ENCODE measurements at regions not wholly inside any gene's neighbourhood (a gene's known extent, or its start where the extent isn't known, plus 50 kb on each side); places are given as distances from the start of the nearest gene placed in this dataset.

DNA sequence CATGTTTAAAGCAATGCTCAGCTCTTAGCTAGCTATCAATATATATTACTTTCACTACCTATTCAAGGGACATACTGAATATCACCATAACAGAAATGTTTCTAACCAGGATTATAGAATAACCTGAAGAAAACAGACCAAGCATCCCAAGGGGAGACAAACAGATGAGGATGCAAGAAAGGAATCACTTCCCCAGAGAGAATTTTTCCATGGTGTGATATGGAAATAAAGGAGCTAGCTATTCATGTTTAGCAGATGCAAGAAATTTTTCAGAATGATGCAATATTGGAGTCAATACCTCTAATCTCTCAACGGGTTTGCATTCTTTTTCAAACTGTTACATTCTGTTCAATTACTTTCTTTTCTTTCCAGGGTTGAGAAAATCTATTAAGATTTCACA, 538.9 kb upstream of the FLRT2 start:
- H3K4me2 ChIP-seq (ENCODE audit: low read length) = no peak overlapping the region
- no peaks in the 10 kb centered on the region for H3K27me3 ChIP-seq (ENCODE audit: insufficient read depth, low read depth, low read length)
- no peak overlapping the region for H2AFZ ChIP-seq (ENCODE audit: low read depth, low read length)
- no peaks in the 10 kb centered on the region for H3K9me2 ChIP-seq (ENCODE audit: insufficient read depth, low read length)
- H3K4me3 ChIP-seq (ENCODE audit: low read length) = no peak overlapping the region
- TF ChIP-seq RAD21 (conservative IDR thresholded peaks at IDR 0.05) (no peak), MXI1 (conservative IDR thresholded peaks at IDR 0.05; ENCODE audit: poor library complexity, severe bottlenecking) (no peak), SMC3 (conservative IDR thresholded peaks at IDR 0.05; ENCODE audit: poor library complexity) (no peak), EZH2 (IDR thresholded peaks at IDR 0.05; ENCODE audit: borderline replicate concordance, insufficient read depth, low read length, poor library complexity, severe bottlenecking) (no peak), EP300 (conservative IDR thresholded peaks at IDR 0.05; ENCODE audit: poor library complexity, severe bottlenecking) (no peak), TAF1 (IDR thresholded peaks at IDR 0.05; ENCODE audit: low read depth) (no peak)
- TF ChIP-seq, protein P1, sequence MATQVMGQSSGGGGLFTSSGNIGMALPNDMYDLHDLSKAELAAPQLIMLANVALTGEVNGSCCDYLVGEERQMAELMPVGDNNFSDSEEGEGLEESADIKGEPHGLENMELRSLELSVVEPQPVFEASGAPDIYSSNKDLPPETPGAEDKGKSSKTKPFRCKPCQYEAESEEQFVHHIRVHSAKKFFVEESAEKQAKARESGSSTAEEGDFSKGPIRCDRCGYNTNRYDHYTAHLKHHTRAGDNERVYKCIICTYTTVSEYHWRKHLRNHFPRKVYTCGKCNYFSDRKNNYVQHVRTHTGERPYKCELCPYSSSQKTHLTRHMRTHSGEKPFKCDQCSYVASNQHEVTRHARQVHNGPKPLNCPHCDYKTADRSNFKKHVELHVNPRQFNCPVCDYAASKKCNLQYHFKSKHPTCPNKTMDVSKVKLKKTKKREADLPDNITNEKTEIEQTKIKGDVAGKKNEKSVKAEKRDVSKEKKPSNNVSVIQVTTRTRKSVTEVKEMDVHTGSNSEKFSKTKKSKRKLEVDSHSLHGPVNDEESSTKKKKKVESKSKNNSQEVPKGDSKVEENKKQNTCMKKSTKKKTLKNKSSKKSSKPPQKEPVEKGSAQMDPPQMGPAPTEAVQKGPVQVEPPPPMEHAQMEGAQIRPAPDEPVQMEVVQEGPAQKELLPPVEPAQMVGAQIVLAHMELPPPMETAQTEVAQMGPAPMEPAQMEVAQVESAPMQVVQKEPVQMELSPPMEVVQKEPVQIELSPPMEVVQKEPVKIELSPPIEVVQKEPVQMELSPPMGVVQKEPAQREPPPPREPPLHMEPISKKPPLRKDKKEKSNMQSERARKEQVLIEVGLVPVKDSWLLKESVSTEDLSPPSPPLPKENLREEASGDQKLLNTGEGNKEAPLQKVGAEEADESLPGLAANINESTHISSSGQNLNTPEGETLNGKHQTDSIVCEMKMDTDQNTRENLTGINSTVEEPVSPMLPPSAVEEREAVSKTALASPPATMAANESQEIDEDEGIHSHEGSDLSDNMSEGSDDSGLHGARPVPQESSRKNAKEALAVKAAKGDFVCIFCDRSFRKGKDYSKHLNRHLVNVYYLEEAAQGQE (IDR thresholded peaks at IDR 0.05; ENCODE audit: borderline replicate concordance) = no peak
- TF ChIP-seq, protein P2, sequence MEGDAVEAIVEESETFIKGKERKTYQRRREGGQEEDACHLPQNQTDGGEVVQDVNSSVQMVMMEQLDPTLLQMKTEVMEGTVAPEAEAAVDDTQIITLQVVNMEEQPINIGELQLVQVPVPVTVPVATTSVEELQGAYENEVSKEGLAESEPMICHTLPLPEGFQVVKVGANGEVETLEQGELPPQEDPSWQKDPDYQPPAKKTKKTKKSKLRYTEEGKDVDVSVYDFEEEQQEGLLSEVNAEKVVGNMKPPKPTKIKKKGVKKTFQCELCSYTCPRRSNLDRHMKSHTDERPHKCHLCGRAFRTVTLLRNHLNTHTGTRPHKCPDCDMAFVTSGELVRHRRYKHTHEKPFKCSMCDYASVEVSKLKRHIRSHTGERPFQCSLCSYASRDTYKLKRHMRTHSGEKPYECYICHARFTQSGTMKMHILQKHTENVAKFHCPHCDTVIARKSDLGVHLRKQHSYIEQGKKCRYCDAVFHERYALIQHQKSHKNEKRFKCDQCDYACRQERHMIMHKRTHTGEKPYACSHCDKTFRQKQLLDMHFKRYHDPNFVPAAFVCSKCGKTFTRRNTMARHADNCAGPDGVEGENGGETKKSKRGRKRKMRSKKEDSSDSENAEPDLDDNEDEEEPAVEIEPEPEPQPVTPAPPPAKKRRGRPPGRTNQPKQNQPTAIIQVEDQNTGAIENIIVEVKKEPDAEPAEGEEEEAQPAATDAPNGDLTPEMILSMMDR (IDR thresholded peaks at IDR 0.05; ENCODE audit: poor library complexity, severe bottlenecking) = no peak
- no peak overlapping the region for H3K9ac ChIP-seq (ENCODE audit: low read length)
- no peaks in the 10 kb centered on the region for H3F3A ChIP-seq (ENCODE audit: insufficient read depth, low read length, poor library complexity, severe bottlenecking)
- H3K27ac ChIP-seq (ENCODE audit: low read length) = no peak overlapping the region
- no peaks in the 10 kb centered on the region for H4K20me1 ChIP-seq (ENCODE audit: insufficient read depth)
- H3K36me3 ChIP-seq (ENCODE audit: insufficient read depth, low read length) = no peaks in the 10 kb centered on the region
- no peaks in the 10 kb centered on the region for H3K79me2 ChIP-seq (replicated peaks; ENCODE audit: insufficient read depth, low read length)
- no peaks in the 10 kb centered on the region for H3K9me3 ChIP-seq (ENCODE audit: low read length)

DNA sequence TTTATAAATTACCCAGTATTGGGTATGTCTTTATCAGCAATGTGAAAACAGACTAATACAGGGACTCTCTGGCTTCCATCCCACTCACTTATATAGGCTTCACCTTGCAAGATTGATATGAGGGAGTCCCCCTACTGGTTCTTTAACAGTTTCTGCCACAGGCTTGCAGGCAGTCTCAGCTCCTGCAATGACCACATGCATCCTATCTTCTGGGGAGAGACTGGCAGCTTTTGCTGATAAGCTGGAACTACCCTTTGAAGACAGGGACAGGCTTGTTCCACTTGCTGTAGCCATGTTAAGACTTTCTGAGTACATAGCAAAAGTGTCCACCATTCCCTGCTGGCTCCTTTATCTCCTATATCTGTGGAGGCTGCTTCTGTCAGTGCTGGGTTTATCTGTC, 531.7 kb upstream of the FLRT2 start:
- no peaks in the 10 kb centered on the region for H3F3A ChIP-seq (ENCODE audit: insufficient read depth, low read length, poor library complexity, severe bottlenecking)
- no peak overlapping the region for H3K4me3 ChIP-seq (ENCODE audit: low read length)
- TF ChIP-seq SMC3 (conservative IDR thresholded peaks at IDR 0.05; ENCODE audit: poor library complexity) (no peak), MXI1 (conservative IDR thresholded peaks at IDR 0.05; ENCODE audit: poor library complexity, severe bottlenecking) (no peak)
- H3K9me3 ChIP-seq (ENCODE audit: low read length) = no peaks in the 10 kb centered on the region
- H3K9ac ChIP-seq (ENCODE audit: low read length) = no peak overlapping the region
- no peaks in the 10 kb centered on the region for H3K27me3 ChIP-seq (ENCODE audit: insufficient read depth, low read depth, low read length)
- H3K27ac ChIP-seq (ENCODE audit: low read length) = no peak overlapping the region
- H3K79me2 ChIP-seq (replicated peaks; ENCODE audit: insufficient read depth, low read length) = no peaks in the 10 kb centered on the region
- no peak overlapping the region for H3K4me2 ChIP-seq (ENCODE audit: low read length)
- H4K20me1 ChIP-seq (ENCODE audit: insufficient read depth) = no peaks in the 10 kb centered on the region
- H3K9me2 ChIP-seq (ENCODE audit: insufficient read depth, low read length) = no peaks in the 10 kb centered on the region
- no peak overlapping the region for H2AFZ ChIP-seq (ENCODE audit: low read depth, low read length)
- no peaks in the 10 kb centered on the region for H3K36me3 ChIP-seq (ENCODE audit: insufficient read depth, low read length)

DNA sequence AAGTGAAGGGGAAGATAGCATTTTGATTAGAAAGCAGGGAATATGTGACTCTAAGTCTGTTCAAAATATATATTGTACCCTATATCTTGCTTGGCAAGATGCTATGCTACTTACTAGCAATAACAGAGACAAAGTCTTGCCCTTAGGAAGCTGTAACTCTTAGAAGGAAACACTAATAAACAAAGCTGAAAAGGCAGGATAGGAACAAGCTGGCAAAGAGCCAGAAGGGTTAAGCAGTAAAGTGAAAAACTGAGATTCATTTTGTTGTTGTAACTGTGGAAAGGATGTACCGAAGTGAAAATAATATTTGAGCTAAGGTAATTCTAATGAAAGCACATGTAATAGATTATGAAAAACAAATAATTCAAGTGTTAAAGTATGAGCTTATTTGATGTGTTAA, 527.1 kb upstream of the FLRT2 start:
- H3K9me2 ChIP-seq (ENCODE audit: insufficient read depth, low read length) = no peaks in the 10 kb centered on the region
- H3K9ac ChIP-seq (ENCODE audit: low read length) = no peak overlapping the region
- no peaks in the 10 kb centered on the region for H3K9me3 ChIP-seq (ENCODE audit: low read length)
- no peak overlapping the region for H3K4me2 ChIP-seq (ENCODE audit: low read length)
- no peak overlapping the region for H3K4me3 ChIP-seq (ENCODE audit: low read length)
- no peaks in the 10 kb centered on the region for H3F3A ChIP-seq (ENCODE audit: insufficient read depth, low read length, poor library complexity, severe bottlenecking)
- no peaks in the 10 kb centered on the region for H3K36me3 ChIP-seq (ENCODE audit: insufficient read depth, low read length)
- no peaks in the 10 kb centered on the region for H3K79me2 ChIP-seq (replicated peaks; ENCODE audit: insufficient read depth, low read length)
- TF ChIP-seq MXI1 (conservative IDR thresholded peaks at IDR 0.05; ENCODE audit: poor library complexity, severe bottlenecking) = no peak
- TF ChIP-seq POLR2AphosphoS5 (IDR thresholded peaks at IDR 0.05) = no peak
- no peak for TF ChIP-seq EZH2 (IDR thresholded peaks at IDR 0.05; ENCODE audit: borderline replicate concordance, insufficient read depth, low read length, poor library complexity, severe bottlenecking)
- TF ChIP-seq, protein P1 (IDR thresholded peaks at IDR 0.05; ENCODE audit: borderline replicate concordance) = no peak
- TF ChIP-seq, protein P2 (IDR thresholded peaks at IDR 0.05; ENCODE audit: poor library complexity, severe bottlenecking) = no peak
- no peak for TF ChIP-seq RAD21 (conservative IDR thresholded peaks at IDR 0.05)
- no peak for TF ChIP-seq TAF1 (IDR thresholded peaks at IDR 0.05; ENCODE audit: low read depth)
- TF ChIP-seq EP300 (conservative IDR thresholded peaks at IDR 0.05; ENCODE audit: poor library complexity, severe bottlenecking) = no peak
- H3K27ac ChIP-seq (ENCODE audit: low read length) = no peak overlapping the region
- no peaks in the 10 kb centered on the region for H3K27me3 ChIP-seq (ENCODE audit: insufficient read depth, low read depth, low read length)
- no peaks in the 10 kb centered on the region for H4K20me1 ChIP-seq (ENCODE audit: insufficient read depth)
- H2AFZ ChIP-seq (ENCODE audit: low read depth, low read length) = no peak overlapping the region
